ENCODE measurements at regions not wholly inside any gene's neighbourhood (a gene's known extent, or its start where the extent isn't known, plus 50 kb on each side); places are given as distances from the start of the nearest gene placed in this dataset.

DNA sequence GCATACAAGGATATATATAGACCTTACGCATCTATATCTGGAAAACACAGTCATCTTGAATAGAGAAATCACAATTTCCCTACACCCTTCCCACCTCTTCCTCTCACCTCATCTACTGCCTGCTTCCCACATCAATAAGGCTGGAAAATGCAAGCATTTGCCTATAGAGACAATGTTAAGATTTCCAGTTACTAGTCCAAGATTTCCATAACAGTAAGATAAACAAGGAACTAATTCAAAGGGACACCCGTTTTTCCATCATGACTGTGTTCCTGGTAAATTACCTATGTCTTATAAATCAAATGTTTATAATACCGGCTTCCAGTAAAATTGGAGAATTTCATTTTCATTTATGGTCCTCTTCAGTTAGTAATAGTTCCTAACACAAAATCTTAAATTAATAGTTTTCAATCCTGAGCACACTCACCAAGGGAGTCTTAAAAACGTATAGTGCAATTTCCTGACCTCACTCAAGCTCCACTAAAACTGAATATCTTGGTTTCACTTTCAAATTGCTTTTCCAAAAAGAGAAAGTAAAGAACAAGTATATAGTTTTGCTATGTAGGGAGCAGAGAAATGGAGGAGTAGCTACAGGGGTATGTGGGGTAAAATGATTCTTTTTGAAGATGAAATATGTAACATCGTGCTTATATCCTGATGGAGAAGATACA lies 398.7 kb downstream of the PLPP3 start:
- DNase-seq = no peak

DNA sequence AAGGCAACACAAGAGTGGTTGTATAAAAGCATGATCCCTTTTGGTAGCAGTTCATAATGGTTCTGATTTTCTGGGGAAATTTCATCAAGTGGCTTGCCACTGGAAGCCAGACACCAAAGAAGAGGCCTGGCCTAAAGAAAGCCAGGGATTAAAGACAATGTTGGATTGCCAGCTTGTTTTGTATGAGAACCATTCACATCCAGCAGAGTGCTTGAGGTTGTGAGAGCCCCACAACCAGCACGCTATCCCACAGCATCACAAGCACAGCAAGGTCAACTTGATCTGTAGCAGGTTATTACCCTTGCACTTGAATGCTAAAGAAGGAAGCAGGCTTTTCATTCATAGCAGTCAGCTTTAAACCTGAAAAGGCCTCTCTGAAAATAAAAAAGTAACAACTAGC lies 399.8 kb downstream of the PLPP3 start:
- DNase-seq = no peak

DNA sequence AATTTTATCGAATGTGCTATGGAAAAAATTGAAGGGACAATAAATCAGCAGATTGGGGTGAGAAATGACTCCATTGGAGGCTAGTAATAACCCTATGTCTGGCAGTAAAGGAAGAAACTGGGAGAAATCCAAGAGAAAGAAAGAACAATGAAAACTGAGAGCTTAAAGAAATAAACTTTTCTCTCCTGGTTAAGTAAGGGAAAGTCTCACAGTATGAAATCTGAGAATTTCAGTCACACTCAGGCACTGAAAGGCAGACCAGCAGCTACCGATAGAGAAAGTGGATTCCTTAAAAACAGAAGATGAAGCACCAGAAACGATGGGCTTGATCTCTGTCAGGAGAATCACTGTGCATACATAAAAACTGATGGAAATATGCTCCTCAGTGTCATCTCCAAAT lies 404.2 kb downstream of the PLPP3 start:
- DNase-seq = no peak

DNA sequence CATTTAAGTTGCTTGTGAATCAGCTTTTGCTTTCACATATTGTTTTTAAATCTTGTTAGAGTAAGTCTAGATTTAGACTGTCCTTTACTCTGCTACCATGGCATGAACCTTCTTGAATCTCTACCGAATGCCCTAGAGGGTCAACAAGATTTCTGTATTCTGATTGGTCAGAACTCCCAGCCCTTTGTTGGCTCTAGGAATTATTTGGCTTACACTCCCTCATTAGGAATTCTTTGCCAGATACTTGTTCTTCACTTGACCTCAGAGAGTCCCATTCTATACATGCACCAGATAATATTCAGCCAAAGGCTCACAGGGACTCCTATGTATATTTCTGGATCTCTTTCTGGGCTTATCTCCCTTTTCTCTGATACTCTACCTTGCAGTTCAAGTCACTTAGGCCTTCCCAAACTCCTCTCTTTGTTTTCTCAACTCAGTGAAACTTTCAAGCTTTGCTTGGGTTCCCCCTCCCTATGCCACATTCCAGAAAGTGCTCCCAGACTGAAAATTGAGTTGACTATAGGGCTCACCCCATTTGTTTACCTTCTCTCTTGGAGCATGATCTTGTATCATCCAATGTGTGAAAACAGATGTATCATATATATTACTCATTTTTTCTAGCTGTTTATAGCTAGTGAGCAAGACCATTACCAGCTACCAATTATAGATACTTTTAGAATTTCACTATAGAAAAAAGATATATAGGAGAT lies 405.0 kb downstream of the PLPP3 start:
- no peak for DNase-seq

DNA sequence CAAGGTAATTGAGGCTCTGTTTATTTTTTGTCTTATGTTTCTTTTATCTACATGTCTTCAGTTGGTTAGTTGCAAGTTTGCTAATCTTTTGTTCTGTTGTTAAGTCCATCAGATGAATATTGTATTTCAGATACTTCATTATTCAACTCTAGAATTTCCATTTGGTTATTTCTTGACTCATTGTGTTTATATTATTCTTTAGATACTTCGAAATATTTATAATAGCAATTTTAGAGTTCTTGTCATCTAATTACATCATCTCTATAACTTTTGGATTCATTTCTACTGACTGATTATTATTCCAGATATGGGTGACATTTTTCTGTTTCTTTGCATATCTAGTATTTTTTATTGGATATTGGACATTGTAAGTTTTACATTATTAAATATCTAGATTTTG lies 405.6 kb downstream of the PLPP3 start:
- no peak for DNase-seq

DNA sequence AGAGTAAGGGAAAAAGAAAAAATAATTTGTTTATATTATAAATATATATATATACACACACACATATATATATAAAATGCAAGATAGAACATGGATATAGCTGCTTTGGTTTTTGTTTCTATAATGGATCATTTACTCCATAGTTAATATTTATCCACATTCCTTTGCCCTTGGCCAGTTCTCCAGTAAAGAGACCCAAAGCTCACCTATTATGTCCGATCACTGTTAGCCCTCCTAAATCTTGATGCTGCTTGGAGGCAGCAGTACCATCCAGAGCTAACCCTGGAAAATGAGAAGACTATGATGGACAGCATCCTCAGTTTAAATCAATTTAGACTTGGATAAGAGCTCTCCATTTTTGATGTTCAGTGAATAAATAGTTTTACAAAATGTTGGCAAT lies 407.7 kb downstream of the PLPP3 start:
- no peak for DNase-seq

DNA sequence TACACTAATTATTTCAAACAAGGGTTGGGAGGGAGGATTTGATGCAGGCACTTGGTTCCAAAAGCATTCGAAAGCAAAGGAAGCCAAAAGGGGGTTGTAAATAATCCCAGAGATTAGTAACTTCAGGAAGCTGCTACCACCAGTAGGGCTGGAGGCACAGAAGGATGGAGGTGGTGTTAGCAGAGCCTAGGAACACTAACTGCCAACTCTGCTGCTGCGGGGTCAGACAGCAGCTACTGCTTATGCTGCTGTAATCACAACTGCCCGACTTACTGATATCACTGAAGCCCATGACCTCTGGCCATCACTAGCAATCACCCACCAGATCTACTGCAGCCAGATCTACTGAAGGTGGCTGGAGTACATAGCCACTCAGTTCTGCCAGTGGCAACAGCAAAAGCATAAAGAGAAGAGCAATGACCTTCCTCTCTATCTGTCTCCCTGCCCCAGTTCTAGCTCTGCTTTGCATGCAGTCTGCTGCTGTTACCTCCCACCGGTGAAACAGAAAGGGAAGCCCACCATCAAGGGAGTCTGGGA lies 408.5 kb downstream of the PLPP3 start:
- no peak for DNase-seq

DNA sequence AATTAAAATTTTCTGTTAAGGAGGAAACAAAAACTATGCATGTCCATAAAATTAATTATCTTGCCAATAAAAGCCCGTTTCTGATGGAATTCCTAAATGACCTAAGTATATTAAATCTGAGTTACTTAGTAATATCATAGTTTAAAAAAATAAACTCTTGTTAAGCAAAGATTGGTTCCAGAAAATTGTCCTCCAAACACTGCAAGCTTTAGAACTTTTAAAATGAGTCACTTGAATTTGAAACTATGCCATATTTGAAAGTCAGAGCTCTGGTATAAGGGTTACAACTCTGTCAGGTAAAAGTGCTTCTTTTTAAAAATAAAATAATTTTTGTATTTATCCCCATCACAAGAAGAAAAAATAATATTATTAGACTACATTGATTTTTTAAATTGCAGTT lies 409.5 kb downstream of the PLPP3 start:
- DNase-seq = no peak

DNA sequence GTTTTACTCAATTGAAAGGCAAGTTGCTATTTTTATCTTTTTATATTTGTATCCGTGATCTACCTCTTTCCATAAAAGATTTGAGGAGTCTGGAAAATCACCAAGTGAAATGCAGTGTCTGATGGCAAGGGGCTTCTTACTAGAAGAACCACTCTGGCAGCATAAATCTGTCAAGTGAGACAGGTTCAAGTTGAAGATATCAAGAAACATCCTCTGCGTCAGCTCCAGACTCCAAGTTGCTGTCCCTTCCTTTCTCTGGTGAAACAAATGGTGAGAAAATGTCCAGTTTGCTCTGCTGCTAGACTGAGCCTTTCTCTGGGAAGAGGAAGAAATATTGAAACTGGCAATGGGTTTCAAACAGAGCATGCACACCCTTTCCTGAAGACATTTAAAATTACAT lies 411.2 kb downstream of the PLPP3 start:
- no peak for DNase-seq

DNA sequence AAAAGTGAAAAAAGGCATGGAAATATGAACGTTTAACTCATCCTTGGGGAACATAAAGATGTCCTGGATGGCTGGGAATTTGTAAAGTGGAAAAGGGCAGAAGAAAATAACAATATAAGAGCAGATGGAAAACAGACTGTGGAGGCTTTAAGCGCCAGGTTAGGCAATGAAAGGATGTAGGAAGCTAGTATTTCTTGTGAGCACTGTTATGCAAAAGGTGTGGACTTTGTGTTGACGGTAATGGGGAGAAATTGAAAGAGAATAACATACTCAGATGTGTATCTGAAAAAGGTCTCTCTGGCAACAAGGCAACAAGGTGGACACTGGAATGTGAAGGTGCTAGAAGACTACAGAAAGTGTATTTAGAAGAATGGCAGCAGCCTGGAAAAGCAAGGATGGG lies 411.8 kb downstream of the PLPP3 start:
- DNase-seq = no peak

DNA sequence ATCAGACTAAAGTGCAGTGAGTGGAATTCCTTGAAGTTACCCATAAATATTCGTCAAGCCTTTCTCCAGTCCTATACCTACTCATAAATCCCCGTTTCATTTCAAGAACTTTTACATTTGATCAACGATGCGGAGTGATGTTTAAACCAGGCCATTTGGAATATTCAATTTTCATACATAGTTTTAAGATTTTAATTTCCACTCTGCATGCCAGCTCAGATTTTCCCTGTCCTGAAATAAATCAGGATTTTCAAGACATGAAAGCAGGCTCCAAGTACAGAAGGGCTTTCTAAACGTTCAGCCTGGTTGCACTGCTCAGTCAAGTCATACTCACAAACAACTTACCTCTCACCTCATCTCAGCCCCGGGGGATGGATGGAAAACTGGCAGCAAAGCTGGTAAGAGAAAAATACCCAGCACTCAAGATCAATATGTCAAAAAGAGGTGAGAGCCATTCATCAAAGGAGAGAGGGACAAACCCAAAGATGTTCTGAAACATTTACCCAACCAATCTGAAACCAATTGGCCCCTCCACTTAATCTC lies 418.5 kb downstream of the PLPP3 start:
- DNase-seq = no peak

DNA sequence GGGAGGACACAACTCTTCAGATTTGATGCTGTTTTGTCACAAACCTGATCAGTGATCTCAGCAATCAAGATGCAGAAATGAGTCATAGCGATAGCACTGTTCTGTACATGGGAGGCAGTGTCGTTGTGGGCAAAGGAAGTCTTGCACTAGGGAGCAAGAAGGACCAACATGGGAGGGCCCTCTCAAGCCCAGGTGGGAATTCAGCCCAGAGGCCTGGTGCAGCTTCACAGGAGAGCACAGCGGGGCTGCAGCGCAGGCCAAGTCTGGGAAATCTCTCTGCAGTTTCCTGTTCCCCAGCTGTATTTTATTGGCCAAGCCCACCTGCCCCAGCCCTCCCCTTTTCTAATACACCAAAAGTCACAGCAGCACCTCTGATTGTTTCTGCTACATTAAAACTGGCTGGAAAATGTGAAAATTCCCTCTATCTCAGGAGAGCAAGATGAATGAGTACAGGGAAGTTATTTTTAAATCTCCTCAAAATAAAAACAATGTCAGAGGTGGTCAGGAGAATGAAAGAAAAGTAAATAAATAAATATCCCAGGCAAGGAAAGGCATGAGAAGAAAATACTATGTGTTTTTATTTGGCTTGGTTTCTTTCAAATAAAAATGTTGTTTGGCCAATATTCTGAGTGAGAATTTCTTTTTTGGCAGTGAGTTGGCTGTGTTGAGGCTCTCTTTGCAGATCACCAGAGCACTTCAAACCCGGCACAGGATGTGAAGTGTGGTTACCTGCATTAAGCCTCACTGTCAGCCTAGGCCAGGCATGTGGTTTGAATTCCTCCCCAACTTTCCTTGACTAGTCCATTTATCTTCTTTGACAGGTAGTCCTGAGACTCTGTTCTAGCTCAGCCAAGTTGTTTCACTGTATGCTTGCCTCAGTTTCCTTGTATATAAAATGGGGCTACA lies 422.1 kb downstream of the PLPP3 start:
- no peak for DNase-seq

DNA sequence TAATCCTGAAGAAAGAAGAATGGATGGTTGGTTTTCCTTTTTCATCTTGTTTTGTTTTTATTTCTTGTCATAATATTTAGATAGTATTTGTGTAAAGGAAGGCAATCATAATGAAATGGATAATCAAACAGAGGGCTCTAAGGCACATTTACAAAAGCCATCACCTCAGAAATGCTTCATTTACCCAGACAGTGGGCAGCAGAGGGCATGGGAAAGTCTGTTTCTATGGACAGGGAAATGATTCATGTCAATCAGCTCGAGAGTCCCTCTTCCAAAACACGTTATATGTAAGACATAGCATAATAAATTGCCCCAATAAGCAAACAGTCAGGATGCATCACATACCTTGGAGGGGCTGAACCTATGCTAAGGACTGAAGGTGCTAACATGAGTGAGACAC lies 426.1 kb downstream of the PLPP3 start:
- DNase-seq = no peak

DNA sequence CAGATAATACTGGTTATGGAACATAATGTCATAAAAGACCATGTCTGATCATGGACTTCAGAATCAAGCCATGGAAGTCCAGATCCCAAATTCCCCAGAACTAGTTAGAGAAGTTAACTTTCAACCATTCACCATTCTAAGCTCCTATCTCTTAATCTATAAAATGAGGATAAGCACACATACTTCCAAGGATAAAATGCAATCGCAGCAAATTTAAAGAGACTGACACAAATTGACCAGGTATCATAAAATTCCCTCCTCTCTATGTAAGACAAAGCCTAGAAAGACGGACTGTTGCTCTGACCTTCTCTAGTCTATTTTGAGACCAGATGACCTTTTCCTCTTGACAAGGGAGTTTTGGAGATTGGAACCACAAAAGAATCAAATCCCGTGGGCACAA lies 426.7 kb downstream of the PLPP3 start:
- no peak for DNase-seq

DNA sequence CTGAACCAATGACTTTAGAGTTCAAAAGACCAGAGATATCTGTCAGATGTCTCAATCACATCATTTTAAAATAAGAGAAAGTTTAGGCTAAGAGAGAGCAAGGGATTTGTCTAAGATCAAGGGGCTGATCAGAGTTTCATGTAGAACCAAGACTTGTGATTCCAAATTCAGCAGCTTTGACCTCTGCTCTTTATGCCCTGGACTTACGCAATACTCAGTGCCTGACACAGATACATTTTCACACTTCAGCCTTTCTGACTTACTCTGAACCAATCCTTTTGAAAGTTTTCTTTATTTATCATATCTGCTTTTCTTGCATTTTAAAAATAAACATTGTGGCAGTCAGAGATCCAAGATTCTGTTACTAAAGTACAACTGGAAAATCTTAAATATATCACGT lies 428.0 kb downstream of the PLPP3 start:
- no peak for DNase-seq

DNA sequence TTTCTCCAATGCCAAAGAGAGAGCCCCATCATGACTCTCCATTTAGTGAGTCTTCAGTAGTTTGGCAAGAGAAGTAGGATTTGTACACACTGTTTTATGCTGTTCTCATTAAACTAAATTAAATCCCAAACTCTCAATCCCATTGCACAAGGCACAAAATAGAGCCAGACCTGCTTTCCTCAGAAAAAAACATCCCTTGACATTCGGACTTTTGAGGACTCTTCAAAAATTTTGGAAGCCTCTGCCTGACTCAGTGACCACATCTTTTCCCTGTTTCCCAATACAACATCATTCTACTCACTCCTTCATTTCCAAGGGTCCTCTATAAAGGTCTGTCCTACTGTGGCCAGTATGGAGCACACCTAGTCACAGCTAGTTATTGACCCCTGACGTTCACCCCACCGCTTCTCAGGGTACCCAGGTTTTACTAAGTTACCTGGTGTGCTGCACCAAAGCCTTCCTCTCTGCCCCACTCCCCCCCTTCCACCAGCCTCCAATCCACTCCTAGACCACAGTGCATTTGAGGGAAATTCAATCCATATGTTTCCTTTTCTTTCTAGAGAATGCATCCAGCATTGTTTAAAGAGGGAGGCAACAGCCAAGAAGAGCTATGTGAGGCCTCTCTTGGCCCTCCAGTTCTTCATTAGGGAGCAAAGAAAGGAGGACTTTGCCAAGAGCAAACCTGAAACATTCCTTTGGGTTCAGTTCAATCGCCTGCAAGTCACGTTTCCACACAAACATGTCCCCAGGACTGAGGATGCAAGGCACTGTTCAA lies 428.7 kb downstream of the PLPP3 start:
- DNase-seq = no peak

DNA sequence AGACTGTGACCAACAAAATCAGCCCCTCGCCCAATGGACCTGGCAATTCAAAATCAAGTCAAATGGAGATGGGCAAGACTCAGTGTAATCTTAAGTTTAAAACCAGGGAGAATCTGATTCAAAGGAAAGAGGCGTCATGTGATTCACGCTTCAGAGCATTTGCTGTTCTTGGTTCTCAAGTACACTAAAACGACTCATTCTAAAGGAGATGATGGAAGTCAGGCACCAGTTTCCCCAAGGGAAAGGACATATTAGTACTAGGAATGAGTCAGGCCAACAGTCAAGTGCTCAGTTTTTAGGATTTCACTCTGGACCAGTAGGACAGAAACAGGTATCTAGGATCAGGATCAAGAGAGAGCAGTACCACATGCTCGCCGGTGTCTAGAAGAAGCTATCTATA lies 429.6 kb downstream of the PLPP3 start:
- DNase-seq = no peak

DNA sequence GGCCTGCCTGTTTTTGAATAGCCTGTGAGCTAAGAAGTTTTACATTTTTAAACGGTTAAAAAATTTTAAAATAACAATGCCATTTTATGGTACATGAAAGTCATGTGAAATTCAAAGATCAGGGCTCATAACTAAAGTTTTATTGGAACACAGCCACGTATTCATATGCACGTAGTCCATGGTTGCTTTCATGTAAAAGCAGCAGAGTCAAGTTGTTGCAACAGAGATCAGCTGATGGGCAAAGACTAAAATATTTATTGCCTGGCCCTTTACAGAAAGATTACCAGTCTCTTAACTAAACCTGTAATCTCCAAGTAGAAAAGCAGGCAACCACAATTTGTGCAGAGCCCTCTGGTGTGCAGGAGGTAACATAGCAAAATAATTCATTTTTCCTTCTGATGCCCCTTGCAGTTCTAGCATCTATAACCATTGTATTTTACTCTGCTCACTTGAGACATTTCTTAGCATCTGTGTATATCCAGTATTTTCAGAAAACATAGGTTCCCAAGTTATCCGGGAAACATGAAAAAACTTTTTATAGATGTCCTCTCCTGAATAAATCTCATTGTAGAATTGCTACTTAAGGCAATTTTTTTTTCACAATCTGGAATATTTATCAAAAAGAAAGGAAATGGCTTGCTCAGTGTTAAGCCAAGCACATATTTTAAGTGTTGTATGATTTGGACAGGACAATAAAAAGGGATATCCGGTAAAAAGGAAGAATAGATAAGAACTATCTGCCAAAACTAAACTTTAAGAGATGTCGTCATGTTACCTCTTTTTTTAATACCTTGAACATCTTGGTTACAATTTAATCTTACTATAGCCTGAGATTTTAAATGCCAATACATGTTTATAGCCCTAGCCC lies 430.8 kb downstream of the PLPP3 start:
- no peak for DNase-seq

DNA sequence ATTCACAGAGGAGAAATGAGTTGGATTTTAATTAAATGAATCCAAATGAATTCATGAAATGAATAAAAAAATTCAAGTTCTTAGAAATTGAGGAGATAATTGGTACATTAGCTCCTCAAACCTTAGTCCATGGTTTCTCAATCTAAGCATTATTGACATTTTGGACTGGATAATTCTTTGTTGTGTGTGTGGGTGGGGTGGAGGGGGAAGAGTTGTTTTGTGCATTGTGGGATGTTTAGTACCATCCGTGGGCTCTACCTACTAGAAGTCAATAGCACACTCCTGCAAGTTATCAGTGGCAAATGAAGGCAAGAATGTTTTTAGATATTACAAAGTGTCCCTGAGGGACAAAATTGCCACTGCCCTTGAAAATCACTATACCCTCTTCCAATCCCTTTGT lies 431.9 kb downstream of the PLPP3 start:
- no peak for DNase-seq

DNA sequence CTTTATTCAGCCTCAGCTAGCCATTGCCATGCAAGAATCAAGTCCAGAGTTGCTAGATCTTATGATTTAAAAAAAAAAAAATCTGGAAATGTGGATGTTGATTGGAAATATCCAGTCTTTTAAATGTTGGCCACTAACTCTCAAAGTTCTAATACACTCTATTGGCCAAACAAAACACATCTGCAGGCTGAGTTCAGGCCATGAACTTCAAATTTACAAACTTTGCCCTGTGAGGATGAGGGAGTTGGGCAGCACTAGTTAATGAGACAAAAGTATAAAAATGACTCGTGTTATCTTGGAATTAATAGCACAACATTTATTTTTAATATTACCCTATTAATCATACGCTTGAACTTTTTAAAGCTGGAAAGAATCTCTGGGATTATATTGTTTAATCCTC lies 432.3 kb downstream of the PLPP3 start:
- no peak for DNase-seq

DNA sequence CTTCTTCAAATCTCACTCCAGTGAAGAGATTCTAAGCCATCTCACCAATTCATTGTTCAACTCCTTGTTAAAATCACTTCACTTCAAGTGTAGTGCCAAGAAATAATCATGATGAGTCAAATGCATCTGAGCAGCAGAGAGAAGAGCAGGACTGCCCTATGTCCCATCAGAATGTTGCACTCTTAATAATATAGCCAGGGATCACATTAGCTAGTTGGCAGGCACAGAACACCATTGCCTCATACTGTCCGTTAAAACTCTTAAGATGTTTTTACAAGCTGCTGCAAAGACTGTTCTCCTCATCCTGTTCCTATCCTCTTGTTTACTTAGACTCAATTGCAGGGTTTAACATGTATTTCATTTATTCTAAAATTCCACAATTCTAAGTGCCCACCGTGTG lies 432.9 kb downstream of the PLPP3 start:
- DNase-seq = no peak

DNA sequence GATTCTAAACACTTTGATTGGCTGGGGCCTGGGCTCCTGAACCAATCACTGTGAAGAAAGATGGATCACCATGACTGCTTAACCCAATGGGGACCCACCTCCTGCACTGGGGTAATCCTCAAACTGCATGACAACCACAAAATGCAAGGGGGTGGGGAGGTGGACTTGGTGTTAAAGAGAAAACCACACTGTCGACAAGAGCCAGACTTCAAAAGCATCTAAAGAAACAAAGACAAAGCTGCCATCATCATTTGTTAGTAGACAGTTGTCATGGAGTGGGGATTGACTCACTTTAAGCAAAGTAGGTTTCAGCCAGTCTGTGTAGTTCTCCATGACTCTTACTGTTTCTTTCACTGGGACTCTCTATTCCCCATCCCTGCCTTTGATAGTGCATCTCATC lies 433.8 kb downstream of the PLPP3 start:
- DNase-seq = no peak
